OCI-LY1 (cell line): ENCODE measurements at regions not wholly inside any gene's neighbourhood (a gene's known extent, or its start where the extent isn't known, plus 50 kb on each side); places are given as distances from the start of the nearest gene placed in this dataset.

ENCODE experiments used
- H2AFZ ChIP-seq: fragments of 200-600 bp; sonication (generic), shearing (Covaris generic); 2 replicates; pipeline ENCODE4 v1.6.0; 2014; ENCODE audit warnings: antibody characterized with exemption, mild to moderate bottlenecking, low read length
- H3F3A ChIP-seq: fragments of 200-600 bp; sonication (generic), shearing (Covaris generic); 2 replicates; pipeline ENCODE4 v1.6.0; 2014; ENCODE audit warnings: mild to moderate bottlenecking, antibody characterized with exemption, low read length, moderate library complexity; ENCODE audit not compliant: insufficient read depth
- H3K27ac ChIP-seq: fragments of 200-600 bp; sonication (generic); 2 replicates; pipeline ENCODE4 v1.5.1; 2014; ENCODE audit warnings: low read length, mixed run types, mild to moderate bottlenecking, low read depth; ENCODE audit not compliant: poor library complexity, severe bottlenecking
- H3K27me3 ChIP-seq: fragments of 200-600 bp; sonication (generic); 2 replicates; pipeline ENCODE4 v1.6.0; 2014; ENCODE audit warnings: antibody characterized with exemption, mild to moderate bottlenecking, low read length, moderate library complexity; ENCODE audit not compliant: insufficient read depth
- H3K36me3 ChIP-seq: fragments of 200-600 bp; sonication (generic); 2 replicates; pipeline ENCODE4 v1.6.1; 2014; ENCODE audit warnings: mild to moderate bottlenecking, antibody characterized with exemption, low read length, moderate library complexity, mixed read lengths; ENCODE audit not compliant: insufficient read depth
- H3K4me1 ChIP-seq: fragments of 200-600 bp; sonication (generic); 2 replicates; pipeline ENCODE4 v1.5.1; 2014; ENCODE audit warnings: mild to moderate bottlenecking, low read length, moderate library complexity; ENCODE audit not compliant: insufficient read depth, severe bottlenecking
- H3K4me2 ChIP-seq: fragments of 200-600 bp; sonication (generic), shearing (Covaris generic); 2 replicates; pipeline ENCODE4 v1.6.1; 2014; ENCODE audit warnings: low read length
- H3K4me3 ChIP-seq: fragments of 200-600 bp; sonication (generic); 2 replicates; pipeline ENCODE4 v1.5.1; 2014; ENCODE audit warnings: low read length, low read depth, mild to moderate bottlenecking, mixed read lengths; ENCODE audit not compliant: poor library complexity, severe bottlenecking
- H3K79me2 ChIP-seq: fragments of 200-600 bp; shearing (Covaris generic); 2 replicates; pipeline ENCODE4 v1.6.1; 2016; ENCODE audit warnings: mixed run types, low read length, mixed read lengths; ENCODE audit not compliant: insufficient read depth
- H3K9ac ChIP-seq: fragments of 200-600 bp; sonication (generic), shearing (Covaris generic); 2 replicates; pipeline ENCODE4 v1.6.1; 2014; ENCODE audit warnings: mild to moderate bottlenecking, low read length, mixed read lengths
- H3K9me2 ChIP-seq: fragments of 200-600 bp; sonication (generic), shearing (Covaris generic); 2 replicates; pipeline ENCODE4 v1.6.1; 2014; ENCODE audit warnings: low read depth, mild to moderate bottlenecking, low read length, mixed read lengths
- H3K9me3 ChIP-seq: fragments of 200-600 bp; shearing (Covaris generic); 2 replicates; pipeline ENCODE4 v1.6.1; 2014; ENCODE audit warnings: low read length, mixed read lengths
- H4K20me1 ChIP-seq: fragments of 200-600 bp; sonication (generic), shearing (Covaris generic); 2 replicates; pipeline ENCODE4 v1.6.0; 2016; ENCODE audit warnings: mild to moderate bottlenecking, low read length; ENCODE audit not compliant: insufficient read depth
- CTCF ChIP-seq: fragments of 200-600 bp; sonication (generic), shearing (Covaris generic); IDR thresholded peaks from 2 replicates; pipeline ENCODE4 v1.5.1; 2017; ENCODE audit warnings: mild to moderate bottlenecking, antibody characterized with exemption, low read length, moderate library complexity, mixed read lengths
- EZH2 ChIP-seq: fragments of 200-600 bp; sonication (generic), shearing (Covaris generic); IDR thresholded peaks from 2 replicates; pipeline ENCODE4 v1.8.0; 2017; ENCODE audit warnings: borderline replicate concordance, mixed run types, mild to moderate bottlenecking, antibody characterized with exemption, low read length, moderate library complexity, mixed read lengths

DNA sequence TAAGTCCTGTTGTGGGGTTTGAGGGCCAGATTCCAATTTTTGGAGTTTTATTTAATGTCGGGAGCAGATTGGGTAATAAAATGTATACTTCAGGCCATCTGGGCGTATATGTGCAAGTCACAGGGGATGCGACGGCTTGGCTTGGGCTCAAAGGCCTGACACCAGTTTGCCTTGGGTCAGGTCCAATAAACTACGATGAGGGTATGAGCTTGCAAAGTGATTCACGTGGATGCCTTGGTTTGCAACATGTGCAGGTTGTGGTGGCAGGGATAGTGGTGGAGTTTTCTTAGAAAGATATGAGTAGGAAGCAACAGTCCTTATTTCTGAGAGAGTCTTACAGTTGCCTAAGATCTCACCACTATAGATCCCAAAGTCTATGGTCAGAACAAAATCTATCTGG is 157.0 kb upstream of the CDH11 start:
- no peaks in the 10 kb centered on the region for H4K20me1 ChIP-seq
- no peak overlapping the region for H3K9ac ChIP-seq
- H3K27me3 ChIP-seq, result no peaks in the 10 kb centered on the region
- no peaks in the 10 kb centered on the region for H3K79me2 ChIP-seq
- H2AFZ ChIP-seq, result no peak overlapping the region
- no peaks in the 10 kb centered on the region for H3K9me2 ChIP-seq
- H3K4me1 ChIP-seq, result no peaks in the 10 kb centered on the region
- H3K4me3 ChIP-seq, result no peak overlapping the region
- no peaks in the 10 kb centered on the region for H3K36me3 ChIP-seq
- TF ChIP-seq EZH2 (no peak), CTCF (no peak)
- H3K4me2 ChIP-seq, result no peak overlapping the region
- no peaks in the 10 kb centered on the region for H3K9me3 ChIP-seq
- no peak overlapping the region for H3K27ac ChIP-seq
- H3F3A ChIP-seq, result no peaks in the 10 kb centered on the region

DNA sequence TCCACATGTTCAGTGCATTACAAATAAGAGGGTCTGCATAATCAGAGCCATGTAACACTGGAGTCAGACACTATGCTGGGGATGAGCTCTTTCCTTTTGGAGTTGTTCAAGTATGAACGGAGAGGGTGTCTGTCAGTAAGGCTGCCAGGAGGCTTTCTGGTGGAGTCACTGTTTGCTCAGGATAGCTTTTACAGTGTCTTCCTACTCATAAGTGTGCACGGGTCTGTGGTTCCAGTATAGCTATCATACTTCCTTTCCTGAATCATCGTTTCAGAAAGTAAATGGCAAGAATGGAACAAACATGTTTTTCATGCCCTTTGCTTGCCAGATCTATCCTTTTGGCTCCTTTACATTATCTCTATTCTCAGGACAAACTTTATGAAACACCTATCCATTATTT is 152.7 kb upstream of the CDH11 start:
- no peaks in the 10 kb centered on the region for H3K36me3 ChIP-seq
- H3K9me3 ChIP-seq, result no peaks in the 10 kb centered on the region
- H3K27ac ChIP-seq, result no peak overlapping the region
- H3K79me2 ChIP-seq, result no peaks in the 10 kb centered on the region
- no peaks in the 10 kb centered on the region for H3F3A ChIP-seq
- no peak overlapping the region for H2AFZ ChIP-seq
- no peak overlapping the region for H3K9ac ChIP-seq
- no peaks in the 10 kb centered on the region for H3K27me3 ChIP-seq
- no peaks in the 10 kb centered on the region for H3K4me1 ChIP-seq
- H3K4me2 ChIP-seq, result no peak overlapping the region
- no peak overlapping the region for H3K4me3 ChIP-seq
- no peaks in the 10 kb centered on the region for H3K9me2 ChIP-seq
- no peaks in the 10 kb centered on the region for H4K20me1 ChIP-seq
- TF ChIP-seq EZH2 (no peak), CTCF (no peak)

- no peaks in the 10 kb centered on the region for H3F3A ChIP-seq
- no peak overlapping the region for H2AFZ ChIP-seq
- no peaks in the 10 kb centered on the region for H3K9me2 ChIP-seq
- no peak overlapping the region for H3K27ac ChIP-seq
- no peaks in the 10 kb centered on the region for H3K79me2 ChIP-seq
- no peaks in the 10 kb centered on the region for H3K4me1 ChIP-seq
- no peaks in the 10 kb centered on the region for H4K20me1 ChIP-seq
- no peaks in the 10 kb centered on the region for H3K27me3 ChIP-seq
- no peak for TF ChIP-seq CTCF
- no peak for TF ChIP-seq EZH2
- no peaks in the 10 kb centered on the region for H3K9me3 ChIP-seq
- H3K4me3 ChIP-seq, result no peak overlapping the region
- no peak overlapping the region for H3K4me2 ChIP-seq
- H3K9ac ChIP-seq, result no peak overlapping the region
- H3K36me3 ChIP-seq, result no peaks in the 10 kb centered on the region
These were observed 151.0 kb upstream of the CDH11 start for GRCh38 chr16:65272699-65273414.
